ENCODE measurements at regions not wholly inside any gene's neighbourhood (a gene's known extent, or its start where the extent isn't known, plus 50 kb on each side); places are given as distances from the start of the nearest gene placed in this dataset.

GRCh38 chr1:31127266-31127665 is 61.7 kb upstream of the PUM1 start:
- H3K4me3 ChIP-seq (ENCODE audit: low read depth, low read length), result no peak overlapping the region
- DNase-seq (ENCODE audit: low read depth), result peak; percentile 24

GRCh38 chr1:31122741-31123140 is 57.2 kb upstream of the PUM1 start:
- no peak overlapping the region for H3K4me3 ChIP-seq (ENCODE audit: low read depth, low read length)

GRCh38 chr1:31122101-31122735 is 56.7 kb upstream of the PUM1 start:
- no peak for DNase-seq (ENCODE audit: low read depth)

More at GRCh38 chr1:31122741-31123140, 57.2 kb upstream of the PUM1 start:
- DNase-seq (ENCODE audit: low read depth), result no peak

GRCh38 chr1:31120783-31121180 is 55.3 kb upstream of the PUM1 start:
- H3K4me3 ChIP-seq (ENCODE audit: low read depth, low read length), result no peak overlapping the region
- DNase-seq (ENCODE audit: low read depth), result no peak

More at GRCh38 chr1:31122101-31122735, 56.7 kb upstream of the PUM1 start:
- H3K4me3 ChIP-seq (ENCODE audit: low read depth, low read length), result no peak overlapping the region

- no peak overlapping the region for H3K4me3 ChIP-seq (ENCODE audit: low read depth, low read length)
- DNase-seq (ENCODE audit: low read depth), result no peak
Measured at GRCh38 chr1:31116022-31116421, 50.5 kb upstream of the PUM1 start.
